ENCODE measurements at regions not wholly inside any gene's neighbourhood (a gene's known extent, or its start where the extent isn't known, plus 50 kb on each side); places are given as distances from the start of the nearest gene placed in this dataset.

DNA sequence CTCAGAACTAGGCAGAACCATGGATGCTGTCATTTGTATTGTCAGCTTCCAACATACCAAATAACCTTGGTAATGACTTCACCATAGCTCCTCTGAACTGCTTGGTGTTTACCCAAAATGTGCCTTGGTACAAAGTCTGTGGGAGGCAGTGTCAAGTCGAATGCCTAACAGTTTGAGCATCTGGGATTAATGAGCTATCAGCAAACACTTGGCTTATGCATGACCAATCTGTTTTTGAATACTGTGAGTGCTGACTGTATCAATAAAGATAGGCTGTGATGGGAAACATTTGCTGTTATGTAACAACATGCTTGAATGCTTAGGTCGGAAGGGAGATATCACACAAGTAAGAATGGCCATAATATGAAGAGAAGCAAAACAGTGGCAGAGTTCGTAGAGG, 455.4 kb downstream of the CMPK2 start:
- no peak for TF ChIP-seq ZFX (IDR thresholded peaks at IDR 0.05; ENCODE audit: borderline replicate concordance)
- TF ChIP-seq, protein P1, sequence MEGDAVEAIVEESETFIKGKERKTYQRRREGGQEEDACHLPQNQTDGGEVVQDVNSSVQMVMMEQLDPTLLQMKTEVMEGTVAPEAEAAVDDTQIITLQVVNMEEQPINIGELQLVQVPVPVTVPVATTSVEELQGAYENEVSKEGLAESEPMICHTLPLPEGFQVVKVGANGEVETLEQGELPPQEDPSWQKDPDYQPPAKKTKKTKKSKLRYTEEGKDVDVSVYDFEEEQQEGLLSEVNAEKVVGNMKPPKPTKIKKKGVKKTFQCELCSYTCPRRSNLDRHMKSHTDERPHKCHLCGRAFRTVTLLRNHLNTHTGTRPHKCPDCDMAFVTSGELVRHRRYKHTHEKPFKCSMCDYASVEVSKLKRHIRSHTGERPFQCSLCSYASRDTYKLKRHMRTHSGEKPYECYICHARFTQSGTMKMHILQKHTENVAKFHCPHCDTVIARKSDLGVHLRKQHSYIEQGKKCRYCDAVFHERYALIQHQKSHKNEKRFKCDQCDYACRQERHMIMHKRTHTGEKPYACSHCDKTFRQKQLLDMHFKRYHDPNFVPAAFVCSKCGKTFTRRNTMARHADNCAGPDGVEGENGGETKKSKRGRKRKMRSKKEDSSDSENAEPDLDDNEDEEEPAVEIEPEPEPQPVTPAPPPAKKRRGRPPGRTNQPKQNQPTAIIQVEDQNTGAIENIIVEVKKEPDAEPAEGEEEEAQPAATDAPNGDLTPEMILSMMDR (IDR thresholded peaks at IDR 0.05): no peak
- H3K27ac ChIP-seq: no peak overlapping the region

DNA sequence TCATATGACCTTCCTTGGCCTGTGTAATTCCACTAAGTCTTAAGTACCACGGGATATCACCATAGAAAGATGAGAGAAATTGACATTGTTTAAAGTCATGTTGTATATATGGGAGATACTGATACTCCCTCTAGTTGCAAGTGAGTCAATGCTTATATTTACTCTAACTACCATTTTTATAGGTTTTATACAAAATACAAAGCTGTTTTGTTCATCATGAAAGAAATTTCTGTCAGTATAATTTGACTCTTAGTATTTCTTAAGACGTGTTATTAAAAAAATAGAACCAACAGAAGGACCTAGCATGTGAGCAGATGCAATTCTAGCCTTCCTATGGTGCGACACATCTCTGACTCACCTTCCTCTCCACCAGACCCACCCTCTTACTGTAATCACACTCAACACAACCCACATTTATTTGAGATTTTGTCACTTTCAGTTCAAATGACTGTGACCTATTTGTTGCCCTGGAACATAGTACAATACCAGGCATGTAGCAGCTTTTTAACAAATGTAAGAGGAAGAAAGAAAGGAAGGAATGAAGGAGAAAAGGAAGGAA, 453.1 kb downstream of the CMPK2 start:
- H3K27ac ChIP-seq: no peak overlapping the region
- TF ChIP-seq, protein P1 (IDR thresholded peaks at IDR 0.05): no peak
- TF ChIP-seq ZFX (IDR thresholded peaks at IDR 0.05; ENCODE audit: borderline replicate concordance): no peak

DNA sequence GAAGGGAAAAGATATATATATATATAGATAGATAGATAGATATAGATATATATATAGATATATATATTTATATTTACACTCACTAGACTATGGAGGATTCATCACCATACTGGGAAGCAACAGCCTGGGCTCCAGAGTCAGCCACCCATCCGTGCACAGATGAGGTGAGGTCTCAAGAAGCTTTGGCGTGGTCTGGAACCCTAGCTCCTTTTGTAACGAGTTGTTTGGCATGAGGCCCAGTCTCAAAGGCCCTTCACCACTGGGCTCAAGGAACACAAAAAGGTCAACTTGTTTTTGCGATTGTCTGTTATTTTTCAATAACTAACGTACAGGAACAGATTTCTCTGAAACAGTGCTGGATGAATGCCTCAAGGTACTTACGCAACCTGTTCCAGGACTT, 448.7 kb downstream of the CMPK2 start:
- no peak for TF ChIP-seq ZFX (IDR thresholded peaks at IDR 0.05; ENCODE audit: borderline replicate concordance)
- TF ChIP-seq, protein P1 (IDR thresholded peaks at IDR 0.05): no peak
- H3K27ac ChIP-seq: no peak overlapping the region

DNA sequence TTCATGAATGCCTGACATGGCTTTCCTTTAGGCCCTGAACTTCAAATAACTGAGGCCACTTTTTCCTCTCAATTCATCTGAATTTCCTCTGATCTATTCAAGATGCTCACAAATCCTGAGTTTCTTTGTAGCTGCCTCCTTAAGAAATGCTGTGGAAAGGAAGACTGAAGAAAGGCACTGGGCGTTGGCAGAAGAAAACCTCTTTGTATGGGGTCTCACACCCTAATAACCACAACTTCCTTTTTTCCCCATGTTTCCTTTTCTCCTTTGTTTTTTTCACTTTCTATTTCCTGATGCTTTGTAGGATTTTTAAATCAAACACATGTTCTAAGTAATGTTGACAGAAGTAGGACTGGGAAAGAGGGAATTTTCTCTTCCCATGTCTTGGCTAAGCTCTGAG, 447.4 kb downstream of the CMPK2 start:
- no peak overlapping the region for H3K27ac ChIP-seq
- no peak for TF ChIP-seq ZFX (IDR thresholded peaks at IDR 0.05; ENCODE audit: borderline replicate concordance)
- TF ChIP-seq, protein P1 (IDR thresholded peaks at IDR 0.05): no peak

DNA sequence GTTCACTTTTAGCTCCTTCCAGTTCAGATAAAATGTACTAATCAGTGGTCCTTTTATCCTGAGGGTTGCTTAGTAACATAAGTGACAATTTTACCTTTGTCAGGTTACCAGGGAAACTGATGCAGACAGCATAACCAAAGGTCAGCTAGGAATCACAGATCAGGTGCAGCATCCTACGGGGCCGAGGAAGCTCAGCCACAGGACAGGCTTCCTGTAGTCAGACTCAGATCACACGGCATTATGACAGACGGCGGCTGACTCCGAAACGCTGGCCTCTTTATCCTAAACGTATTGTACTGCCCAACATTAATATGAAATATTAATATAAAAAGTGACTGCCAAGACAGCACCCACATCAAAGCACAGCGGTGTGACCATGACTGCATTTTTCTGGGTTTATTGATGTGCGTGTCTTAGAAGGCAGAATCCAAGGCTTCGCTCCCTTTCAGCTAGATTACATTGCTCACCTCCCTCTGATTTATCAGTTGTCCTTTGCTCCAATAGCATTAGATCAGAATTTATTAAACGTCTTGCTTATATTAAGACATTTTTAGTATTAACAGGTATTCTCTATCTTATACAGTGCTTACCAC, 444.5 kb downstream of the CMPK2 start:
- no peak overlapping the region for H3K27ac ChIP-seq
- TF ChIP-seq ZFX (IDR thresholded peaks at IDR 0.05; ENCODE audit: borderline replicate concordance): no peak
- TF ChIP-seq, protein P1 (IDR thresholded peaks at IDR 0.05): no peak

DNA sequence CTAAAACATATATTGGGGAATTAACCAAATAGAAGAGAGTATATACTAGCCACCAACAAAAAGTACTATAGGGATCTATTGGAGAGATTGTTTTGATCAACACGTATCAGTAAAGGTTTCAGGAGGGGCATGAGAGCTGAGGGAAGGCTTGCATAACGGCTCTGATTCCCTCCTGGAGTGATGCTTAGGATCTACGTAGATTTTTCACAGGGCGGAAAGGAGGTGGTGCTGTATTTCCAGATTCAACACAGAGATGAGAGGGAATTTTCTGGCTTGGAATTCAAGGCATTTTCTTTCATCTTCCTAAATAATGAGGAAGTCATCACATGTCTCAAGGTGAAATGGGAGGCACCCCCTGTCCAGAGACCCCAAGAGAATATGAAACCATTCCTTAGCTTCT, 443.8 kb downstream of the CMPK2 start:
- no peak overlapping the region for H3K27ac ChIP-seq
- TF ChIP-seq ZFX (IDR thresholded peaks at IDR 0.05; ENCODE audit: borderline replicate concordance): no peak
- TF ChIP-seq, protein P1 (IDR thresholded peaks at IDR 0.05): no peak

DNA sequence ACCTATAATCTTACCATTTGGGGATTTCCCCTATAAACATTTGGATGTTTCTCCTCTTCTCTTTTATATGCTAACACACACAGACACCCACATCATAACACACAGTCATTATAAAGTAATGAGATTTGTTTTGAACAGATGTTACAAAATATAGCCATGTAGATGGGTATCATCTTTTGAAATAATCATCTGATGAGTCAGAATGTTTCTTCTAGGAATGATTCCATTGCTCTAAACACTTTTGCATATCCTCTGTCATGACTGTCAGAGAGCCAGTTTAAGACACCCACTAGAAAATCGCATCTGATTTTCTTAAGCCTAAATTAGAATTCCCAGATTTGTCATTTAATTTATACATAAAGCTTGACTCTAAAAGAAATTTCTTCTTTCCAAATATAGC, 442.6 kb downstream of the CMPK2 start:
- H3K27ac ChIP-seq: no peak overlapping the region
- TF ChIP-seq, protein P1 (IDR thresholded peaks at IDR 0.05): no peak
- no peak for TF ChIP-seq ZFX (IDR thresholded peaks at IDR 0.05; ENCODE audit: borderline replicate concordance)

Data from 22Rv1 (cell line).